Neuron (in vitro differentiated cells): ENCODE measurements at regions not wholly inside any gene's neighbourhood (a gene's known extent, or its start where the extent isn't known, plus 50 kb on each side); places are given as distances from the start of the nearest gene placed in this dataset.

Experiments
- H2AFZ ChIP-seq: one replicate; pipeline ENCODE4 v1.6.1; 2013; ENCODE audit warnings: low read depth, mild to moderate bottlenecking, inconsistent platforms, low read length, moderate library complexity
- H3K27me3 ChIP-seq: one replicate; pipeline ENCODE4 v1.6.1; 2013; ENCODE audit warnings: low read length; ENCODE audit not compliant: insufficient read depth
- H3K36me3 ChIP-seq: one replicate; pipeline ENCODE4 v1.6.1; 2013; ENCODE audit warnings: low read length; ENCODE audit not compliant: insufficient read depth
- H3K4me1 ChIP-seq: one replicate; pipeline ENCODE4 v1.6.1; 2013; ENCODE audit warnings: low read length; ENCODE audit not compliant: insufficient read depth
- H3K4me3 ChIP-seq: 2 replicates; pipeline ENCODE4 v1.5.1; 2013; ENCODE audit warnings: mild to moderate bottlenecking, low read length, moderate library complexity
- H3K9me3 ChIP-seq: one replicate; pipeline ENCODE4 v1.6.1; 2013; ENCODE audit warnings: low read length

DNA sequence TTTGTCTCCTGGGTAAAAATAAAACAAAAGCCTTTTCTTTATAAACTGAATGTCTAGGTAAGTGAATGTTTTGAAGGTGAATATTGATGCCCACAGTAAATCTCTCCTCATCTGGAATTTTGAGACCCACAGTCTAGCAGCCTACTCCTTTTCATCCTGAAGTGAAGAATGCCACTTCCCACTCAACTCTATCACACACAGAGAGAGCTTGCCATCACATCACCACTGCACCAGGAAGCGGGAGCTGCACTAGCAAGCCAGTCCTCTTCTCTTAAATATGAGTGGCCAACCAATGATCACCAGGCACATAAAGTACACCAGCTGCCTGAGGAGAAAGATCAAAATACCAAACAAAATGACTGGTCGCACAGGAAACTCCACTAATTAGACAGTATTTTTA is 140.8 kb downstream of the MRPL39 start:
- Histone ChIP-seq H3K27me3 (no peaks in the 10 kb centered on the region), H3K4me3 (no peak overlapping the region), H3K36me3 (no peaks in the 10 kb centered on the region), H3K4me1 (no peaks in the 10 kb centered on the region), H2AFZ (no peak overlapping the region), H3K9me3 (no peaks in the 10 kb centered on the region)

DNA sequence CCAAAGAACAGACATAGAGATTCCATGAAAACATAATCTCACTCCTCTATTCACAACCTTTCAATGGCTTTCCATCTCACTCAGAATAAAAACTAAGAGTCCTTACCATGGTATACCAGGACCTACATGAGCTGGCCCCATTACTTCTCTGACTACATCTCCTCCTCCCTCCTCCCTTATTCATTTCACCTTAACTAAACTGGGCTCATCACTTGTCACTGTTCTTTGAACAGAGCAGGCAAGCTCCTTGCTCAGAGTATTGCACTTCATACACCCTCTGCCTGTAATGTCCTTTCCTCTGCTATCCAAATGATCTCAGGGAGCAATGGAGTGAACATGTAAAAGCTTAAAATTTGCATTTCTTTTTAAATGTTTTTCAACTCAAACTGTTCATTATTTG is 142.0 kb downstream of the MRPL39 start:
- Histone ChIP-seq H3K27me3 (no peaks in the 10 kb centered on the region), H3K4me3 (no peak overlapping the region), H3K9me3 (no peaks in the 10 kb centered on the region), H2AFZ (no peak overlapping the region), H3K4me1 (no peaks in the 10 kb centered on the region), H3K36me3 (no peaks in the 10 kb centered on the region)

- no peaks in the 10 kb centered on the region for H3K9me3 ChIP-seq
- H3K4me3 ChIP-seq: no peak overlapping the region
- H2AFZ ChIP-seq: no peak overlapping the region
- no peaks in the 10 kb centered on the region for H3K36me3 ChIP-seq
- H3K27me3 ChIP-seq: no peaks in the 10 kb centered on the region
- H3K4me1 ChIP-seq: peaks cover 2% of the 10 kb centered on the region
Observed at GRCh38 chr21:25464275-25464674, 143.0 kb downstream of the MRPL39 start.

DNA sequence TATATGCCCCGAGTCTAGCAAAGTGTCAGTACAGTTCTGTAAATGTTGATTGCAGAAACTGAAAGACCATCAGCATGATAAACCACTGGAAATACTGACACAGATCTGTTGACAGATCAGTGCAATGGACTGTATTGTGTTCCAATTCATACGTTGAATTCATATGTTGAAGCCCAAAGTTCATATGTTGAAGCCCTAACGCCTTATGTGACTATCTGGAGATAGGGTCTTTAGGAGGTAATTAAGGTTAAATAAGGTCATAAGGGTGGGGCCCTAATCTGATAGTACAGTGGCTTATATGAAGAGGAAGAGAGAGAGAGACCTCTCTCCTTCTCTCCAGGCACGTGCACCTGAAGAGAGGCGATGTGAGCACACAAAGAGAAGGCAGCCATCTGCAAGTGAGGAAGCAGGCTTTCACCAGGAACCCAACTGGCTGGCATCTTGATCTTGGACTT is 144.7 kb downstream of the MRPL39 start:
- Histone ChIP-seq H3K9me3 (no peaks in the 10 kb centered on the region), H3K27me3 (no peaks in the 10 kb centered on the region), H3K36me3 (no peaks in the 10 kb centered on the region), H3K4me3 (no peak overlapping the region), H2AFZ (no peak overlapping the region), H3K4me1 (peaks cover 2% of the 10 kb centered on the region)

GRCh38 chr21:25461725-25462124 is 145.6 kb downstream of the MRPL39 start:
- H3K9me3 ChIP-seq: no peaks in the 10 kb centered on the region
- H2AFZ ChIP-seq: no peak overlapping the region
- no peaks in the 10 kb centered on the region for H3K27me3 ChIP-seq
- no peak overlapping the region for H3K4me3 ChIP-seq
- H3K36me3 ChIP-seq: no peaks in the 10 kb centered on the region
- H3K4me1 ChIP-seq: peaks cover 2% of the 10 kb centered on the region

GRCh38 chr21:25459993-25460392 is 147.3 kb downstream of the MRPL39 start:
- Histone ChIP-seq H2AFZ (no peak overlapping the region), H3K4me1 (peaks cover 2% of the 10 kb centered on the region), H3K4me3 (no peak overlapping the region), H3K27me3 (no peaks in the 10 kb centered on the region), H3K36me3 (no peaks in the 10 kb centered on the region), H3K9me3 (no peaks in the 10 kb centered on the region)

GRCh38 chr21:25459365-25459764 is 147.9 kb downstream of the MRPL39 start:
- Histone ChIP-seq H3K4me3 (no peak overlapping the region), H2AFZ (no peak overlapping the region), H3K27me3 (no peaks in the 10 kb centered on the region), H3K4me1 (peaks cover 2% of the 10 kb centered on the region), H3K9me3 (no peaks in the 10 kb centered on the region), H3K36me3 (no peaks in the 10 kb centered on the region)

DNA sequence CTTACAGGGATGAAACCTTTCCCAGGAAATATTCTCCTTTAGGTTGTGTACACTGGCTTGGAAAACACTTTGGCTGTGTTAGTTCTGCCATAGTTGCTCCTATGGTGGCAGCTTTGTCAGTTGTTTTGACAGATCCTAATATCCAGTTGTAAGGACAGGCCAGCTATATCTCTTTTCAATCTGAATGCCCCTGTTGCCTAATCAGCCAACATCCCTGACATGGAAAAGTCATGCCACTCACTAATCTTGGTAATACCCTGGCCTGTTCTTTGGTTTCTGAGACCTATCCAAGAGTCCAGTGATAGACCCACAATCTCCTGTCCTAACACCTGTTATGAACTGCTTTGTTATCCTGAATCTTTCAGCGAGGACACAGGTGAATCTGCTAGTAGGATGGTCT is 148.8 kb downstream of the MRPL39 start:
- Histone ChIP-seq H3K36me3 (no peaks in the 10 kb centered on the region), H3K27me3 (no peaks in the 10 kb centered on the region), H2AFZ (no peak overlapping the region)

DNA sequence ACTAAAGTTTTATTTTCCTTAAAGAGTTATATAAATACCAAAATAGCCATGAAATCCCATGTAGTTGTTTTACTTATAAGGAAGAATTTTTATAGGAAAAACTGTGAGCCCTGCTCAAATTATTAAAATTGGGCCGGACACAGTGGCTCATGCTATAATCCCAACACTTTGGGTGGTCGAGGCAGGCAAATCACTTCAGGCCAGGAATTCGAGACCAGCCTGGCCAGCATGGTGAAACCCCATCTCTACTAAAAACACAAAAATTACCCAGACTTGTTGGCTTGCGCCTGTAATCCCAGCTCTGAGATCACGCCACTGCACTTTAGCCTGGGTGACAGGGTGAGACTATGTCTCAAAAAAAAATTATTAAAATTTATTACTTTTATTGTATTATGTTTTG is 149.3 kb downstream of the MRPL39 start:
- Histone ChIP-seq H3K27me3 (no peaks in the 10 kb centered on the region), H3K36me3 (no peaks in the 10 kb centered on the region), H2AFZ (no peak overlapping the region), H3K9me3 (no peaks in the 10 kb centered on the region), H3K4me3 (no peak overlapping the region), H3K4me1 (peaks cover 2% of the 10 kb centered on the region)

More for the DNA sequence above, 148.8 kb downstream of the MRPL39 start:
- H3K4me1 ChIP-seq: peaks cover 2% of the 10 kb centered on the region
- no peak overlapping the region for H3K4me3 ChIP-seq
- H3K9me3 ChIP-seq: no peaks in the 10 kb centered on the region

DNA sequence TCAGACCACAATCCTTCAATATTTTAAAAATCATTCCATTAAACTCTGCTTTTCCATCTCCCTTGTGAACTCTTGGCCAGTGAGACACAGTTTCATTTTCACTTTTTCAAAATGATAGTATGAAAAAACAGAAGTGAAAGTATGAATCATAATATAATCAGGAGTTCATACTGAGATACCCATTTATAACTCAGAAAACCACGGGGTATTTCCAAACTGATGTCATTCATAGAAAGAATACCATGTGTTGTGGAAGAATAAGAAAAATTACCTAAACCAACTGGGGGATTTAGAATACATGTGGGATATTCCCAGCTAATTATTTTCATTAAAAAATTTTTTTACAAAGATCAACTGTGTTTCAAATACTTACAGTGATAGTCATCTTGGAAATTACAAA is 149.9 kb downstream of the MRPL39 start:
- Histone ChIP-seq H3K4me1 (peaks cover 2% of the 10 kb centered on the region), H3K36me3 (no peaks in the 10 kb centered on the region), H3K9me3 (no peaks in the 10 kb centered on the region), H2AFZ (no peak overlapping the region), H3K4me3 (no peak overlapping the region), H3K27me3 (no peaks in the 10 kb centered on the region)

DNA sequence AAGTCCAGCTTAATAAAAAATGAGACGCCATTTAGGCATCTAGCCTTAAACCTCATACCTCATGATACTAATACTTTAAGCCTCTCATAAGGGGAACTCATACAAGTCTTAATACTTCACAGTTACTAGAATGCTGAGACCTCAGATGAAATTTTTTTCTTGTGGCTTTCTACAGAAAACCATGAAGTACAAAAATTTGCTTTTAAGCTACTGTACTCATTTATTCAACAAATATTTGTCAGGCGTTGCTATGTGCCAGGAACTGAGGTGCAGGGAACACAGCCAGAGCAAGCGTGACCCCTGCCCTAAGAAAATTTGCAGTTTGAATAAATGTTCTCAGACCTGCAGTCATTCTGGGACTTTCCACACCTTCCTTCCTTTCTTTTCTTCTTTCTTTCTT is 150.6 kb downstream of the MRPL39 start:
- Histone ChIP-seq H3K4me1 (peaks cover 2% of the 10 kb centered on the region), H3K4me3 (no peak overlapping the region)

DNA sequence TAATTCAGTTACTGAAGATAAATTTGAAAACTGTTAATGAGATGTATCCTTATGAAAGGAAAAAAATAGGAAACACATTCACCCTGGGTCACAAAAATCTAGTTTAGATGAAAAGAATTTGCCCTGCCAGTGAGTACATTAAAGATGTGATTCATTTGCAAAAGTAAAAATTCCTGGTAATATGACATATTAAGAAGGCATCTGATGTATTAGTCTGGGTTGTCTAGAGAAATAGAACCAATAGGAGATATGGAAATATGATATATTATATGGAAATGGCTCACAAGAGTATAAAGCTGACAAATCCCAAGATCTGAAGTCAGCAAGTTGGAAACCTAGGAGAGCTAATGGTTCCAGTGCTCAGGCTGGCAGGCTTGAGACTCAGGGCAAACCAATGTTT is 153.8 kb downstream of the MRPL39 start:
- Histone ChIP-seq H3K9me3 (no peaks in the 10 kb centered on the region), H3K4me3 (no peak overlapping the region), H3K4me1 (no peaks in the 10 kb centered on the region), H3K27me3 (no peaks in the 10 kb centered on the region), H2AFZ (no peak overlapping the region), H3K36me3 (no peaks in the 10 kb centered on the region)

More for the DNA sequence above, 150.6 kb downstream of the MRPL39 start:
- Histone ChIP-seq H3K36me3 (no peaks in the 10 kb centered on the region), H2AFZ (no peak overlapping the region), H3K9me3 (no peaks in the 10 kb centered on the region), H3K27me3 (no peaks in the 10 kb centered on the region)

- Histone ChIP-seq H3K4me3 (no peak overlapping the region), H3K36me3 (no peaks in the 10 kb centered on the region), H3K9me3 (no peaks in the 10 kb centered on the region), H2AFZ (no peak overlapping the region), H3K4me1 (no peaks in the 10 kb centered on the region), H3K27me3 (no peaks in the 10 kb centered on the region)
Observed at GRCh38 chr21:25449950-25450349, 157.3 kb downstream of the MRPL39 start.

- H3K27me3 ChIP-seq: no peaks in the 10 kb centered on the region
- no peak overlapping the region for H2AFZ ChIP-seq
- no peak overlapping the region for H3K4me3 ChIP-seq
- no peaks in the 10 kb centered on the region for H3K4me1 ChIP-seq
- H3K9me3 ChIP-seq: no peaks in the 10 kb centered on the region
- no peaks in the 10 kb centered on the region for H3K36me3 ChIP-seq
Observed at GRCh38 chr21:25441835-25442234, 165.4 kb downstream of the MRPL39 start.
